ENCODE measurements at regions not wholly inside any gene's neighbourhood (a gene's known extent, or its start where the extent isn't known, plus 50 kb on each side); places are given as distances from the start of the nearest gene placed in this dataset.

DNA sequence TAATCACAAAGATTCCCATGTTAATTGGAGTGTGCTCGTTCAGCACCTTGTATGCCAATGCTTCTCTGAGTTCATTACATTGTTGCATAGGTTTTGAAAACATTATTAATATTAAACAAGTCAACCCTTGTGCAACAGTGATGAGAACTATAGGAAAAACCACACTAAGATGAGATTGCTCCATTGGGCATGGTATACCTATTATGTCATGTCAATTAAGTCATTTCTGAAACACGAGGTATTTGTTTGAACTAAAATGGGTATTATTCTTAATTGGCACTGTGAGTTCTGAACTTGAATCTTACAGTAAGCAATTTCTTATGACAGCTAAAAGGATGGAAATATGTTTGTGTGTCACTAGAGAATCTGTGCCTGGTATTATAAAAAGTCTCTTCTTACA, 447.7 kb downstream of the EFNA5 start:
- DNase-seq (ENCODE audit: low read depth in 2 of 3, low spot score in 2 of 3), result no peak

DNA sequence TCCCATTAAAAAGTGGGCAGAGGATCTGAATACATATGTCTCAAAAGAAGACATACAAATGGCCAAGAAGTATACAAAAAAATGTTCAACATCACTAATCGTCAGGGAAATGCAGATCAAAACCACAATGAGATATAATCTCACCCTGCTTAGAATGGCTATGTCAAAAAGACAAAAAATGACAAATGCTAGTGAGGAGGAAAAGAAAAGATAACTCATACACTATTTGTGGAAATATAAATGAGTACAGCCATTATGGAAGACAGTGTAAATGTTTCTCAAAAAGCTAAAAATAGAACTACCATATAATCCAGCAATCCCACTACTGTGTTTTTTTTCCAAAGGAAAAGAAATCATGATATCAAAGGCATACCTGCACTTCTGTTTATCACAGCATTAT, 450.7 kb downstream of the EFNA5 start:
- no peak for DNase-seq (ENCODE audit: low read depth in 2 of 3, low spot score in 2 of 3)

DNA sequence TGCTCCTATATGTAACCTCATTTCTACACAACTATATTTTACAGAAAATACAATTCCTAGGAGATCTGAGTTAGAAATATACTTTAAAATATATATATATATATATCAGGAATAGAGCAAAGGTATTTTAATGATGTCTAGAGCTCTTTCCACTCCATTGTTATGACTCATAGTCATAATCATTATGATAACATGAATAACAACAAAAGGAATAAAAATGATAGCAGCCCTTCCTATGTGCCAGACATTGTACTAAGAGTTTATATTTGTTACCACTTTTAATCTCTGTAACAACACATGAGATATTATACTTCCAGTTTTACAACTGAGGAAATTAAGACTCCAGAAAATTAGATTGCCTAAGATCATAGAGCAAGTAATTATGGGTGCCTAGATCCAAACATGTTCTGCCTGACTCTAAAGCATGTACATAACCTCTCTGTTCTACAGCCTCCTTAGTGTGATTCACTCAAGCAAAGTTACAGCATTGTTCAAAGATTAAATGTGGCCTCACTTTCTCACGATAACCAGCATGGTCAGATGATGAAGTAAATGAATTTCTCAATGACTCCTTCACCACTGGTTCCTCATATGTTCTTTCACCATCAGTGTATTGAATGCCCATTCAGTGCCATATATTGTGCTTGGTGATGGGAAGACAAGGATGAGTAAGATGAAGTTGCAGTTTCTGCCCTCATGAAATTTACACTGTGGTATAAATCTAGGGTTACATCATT, 452.1 kb downstream of the EFNA5 start:
- DNase-seq (ENCODE audit: low read depth in 2 of 3, low spot score in 2 of 3), result no peak

DNA sequence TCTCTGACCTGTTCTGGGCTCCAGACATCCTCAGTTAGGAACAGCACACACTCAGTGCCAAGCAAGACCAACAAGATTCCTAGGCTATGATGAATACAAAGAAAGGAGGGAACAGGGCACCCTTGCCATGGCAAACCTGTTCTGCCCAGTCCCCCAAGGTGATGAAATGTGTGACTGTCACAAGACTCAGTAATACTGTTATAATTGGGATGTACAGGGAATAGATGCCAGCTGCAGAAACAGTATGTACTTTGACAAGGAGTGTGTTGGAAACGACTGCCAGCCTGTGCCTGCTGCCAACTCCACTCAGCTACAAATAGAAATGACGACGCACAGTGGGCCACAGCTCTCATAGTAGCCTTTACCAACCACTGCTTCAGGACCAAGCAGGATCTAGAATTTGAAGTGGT, 453.0 kb downstream of the EFNA5 start:
- DNase-seq (ENCODE audit: low read depth in 2 of 3, low spot score in 2 of 3), result no peak

DNA sequence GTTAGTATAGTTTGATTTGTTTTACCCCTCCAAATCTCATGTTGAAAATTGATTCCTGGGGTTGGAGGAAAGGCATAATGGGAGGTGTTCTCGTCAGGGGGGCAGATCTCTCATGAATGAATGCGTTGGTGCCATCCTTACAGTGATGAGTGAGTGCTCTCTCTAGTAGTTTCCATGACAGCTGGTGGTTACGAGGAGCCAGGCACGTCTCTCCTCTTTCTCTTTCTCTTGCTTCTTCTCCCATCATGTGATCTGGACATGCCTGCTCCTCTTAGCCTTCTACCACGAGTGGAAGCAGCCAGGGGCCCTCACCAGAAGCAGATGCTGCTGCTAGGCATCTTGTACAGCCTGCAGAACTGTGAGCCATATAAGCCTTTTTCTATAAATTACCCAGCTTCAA, 454.1 kb downstream of the EFNA5 start:
- DNase-seq (ENCODE audit: low read depth in 2 of 3, low spot score in 2 of 3), result no peak

DNA sequence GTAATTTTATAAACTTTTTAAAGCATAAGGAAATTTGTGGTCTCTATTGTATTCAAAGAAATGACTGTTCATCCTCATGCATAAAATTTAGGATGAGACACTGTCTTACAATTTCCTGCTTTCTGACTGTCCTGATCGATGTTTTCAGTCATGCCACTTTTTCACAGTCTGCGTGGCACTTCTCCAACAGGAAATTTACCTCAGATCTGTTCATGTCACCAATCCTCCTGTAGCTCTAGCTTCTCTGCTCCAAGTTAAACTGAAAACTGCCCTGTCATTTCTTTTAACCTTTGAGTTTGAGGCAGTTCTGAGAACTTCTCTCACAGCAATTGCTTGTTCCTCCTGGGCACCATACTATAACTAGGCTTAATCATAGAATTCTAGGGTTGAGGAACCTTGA, 455.1 kb downstream of the EFNA5 start:
- no peak for DNase-seq (ENCODE audit: low read depth in 2 of 3, low spot score in 2 of 3)

DNA sequence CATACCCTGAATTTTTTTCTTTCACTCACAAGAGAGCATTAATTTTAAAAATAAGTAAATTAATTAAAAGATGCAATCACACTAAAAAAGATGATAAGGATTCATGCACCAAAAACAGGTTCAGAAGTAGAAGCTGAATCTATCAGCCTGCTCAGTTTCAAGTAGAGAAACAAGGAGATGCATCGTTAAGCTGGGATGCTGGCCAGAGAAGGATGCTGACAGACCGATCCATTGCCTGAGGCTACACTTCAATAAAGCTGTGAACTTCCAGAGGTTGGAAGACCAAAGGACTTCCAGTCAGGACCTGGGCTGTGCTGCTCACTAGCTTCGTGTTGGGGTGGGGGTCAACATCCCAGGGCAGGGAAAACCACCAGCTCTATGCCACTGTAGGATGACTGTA, 457.7 kb downstream of the EFNA5 start:
- DNase-seq (ENCODE audit: low read depth in 2 of 3, low spot score in 2 of 3), result no peak

DNA sequence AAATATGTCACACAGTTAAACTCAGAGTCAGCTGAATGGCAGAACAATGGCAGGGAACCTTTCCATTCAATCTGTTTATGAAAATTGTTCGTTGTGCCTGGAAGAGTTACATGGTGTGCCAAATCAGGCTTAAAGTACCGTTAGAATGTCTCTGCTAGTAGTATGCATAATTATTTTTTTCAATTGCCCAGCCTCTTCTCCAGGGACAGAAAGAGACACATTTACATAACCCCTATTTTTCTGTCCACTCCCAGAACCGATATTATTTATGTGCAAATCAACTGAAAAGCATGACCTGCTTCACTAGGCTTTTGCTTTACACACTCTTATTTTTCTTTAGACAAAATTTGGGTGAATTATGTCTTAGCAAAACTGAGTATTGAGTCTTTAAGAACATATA, 459.1 kb downstream of the EFNA5 start:
- DNase-seq (ENCODE audit: low read depth in 2 of 3, low spot score in 2 of 3), result no peak

DNA sequence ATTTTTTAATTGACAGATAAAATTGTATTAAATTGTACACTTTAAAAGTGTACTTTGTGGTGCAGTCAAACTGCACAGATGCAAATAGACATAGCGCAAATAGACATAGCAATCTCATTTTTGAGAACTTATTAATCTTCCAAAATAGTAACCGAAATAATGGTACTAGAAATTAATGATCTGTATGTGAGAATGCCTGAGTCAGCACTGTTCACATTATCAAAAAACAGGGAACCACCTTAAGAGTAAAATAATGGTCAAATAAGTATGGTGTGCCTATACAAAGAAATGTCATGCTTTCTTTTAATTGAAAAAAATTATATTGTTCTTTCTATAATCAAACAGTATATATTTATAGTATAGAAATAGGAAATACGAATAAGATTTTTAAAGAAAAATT, 461.9 kb downstream of the EFNA5 start:
- no peak for DNase-seq (ENCODE audit: low read depth in 2 of 3, low spot score in 2 of 3)

DNA sequence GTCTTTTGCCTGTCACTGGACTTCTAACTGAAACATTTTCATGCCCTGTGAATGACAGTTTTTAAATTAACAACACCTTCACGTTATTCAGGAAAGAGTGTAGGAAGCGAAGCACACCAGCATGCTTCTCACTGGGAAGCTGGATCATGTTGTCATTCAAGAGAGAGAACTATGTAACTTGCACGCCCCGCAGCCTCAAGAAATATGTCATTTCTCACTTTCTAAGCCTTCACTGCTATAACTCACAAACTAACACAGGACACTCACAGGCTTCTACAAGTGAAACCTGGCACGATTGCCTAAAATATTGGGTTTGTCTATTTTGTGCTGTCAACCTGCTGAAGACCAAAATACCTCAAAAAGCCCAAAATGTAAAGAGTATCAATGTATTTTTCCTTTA, 466.3 kb downstream of the EFNA5 start:
- DNase-seq (ENCODE audit: low read depth in 2 of 3, low spot score in 2 of 3), result no peak

DNA sequence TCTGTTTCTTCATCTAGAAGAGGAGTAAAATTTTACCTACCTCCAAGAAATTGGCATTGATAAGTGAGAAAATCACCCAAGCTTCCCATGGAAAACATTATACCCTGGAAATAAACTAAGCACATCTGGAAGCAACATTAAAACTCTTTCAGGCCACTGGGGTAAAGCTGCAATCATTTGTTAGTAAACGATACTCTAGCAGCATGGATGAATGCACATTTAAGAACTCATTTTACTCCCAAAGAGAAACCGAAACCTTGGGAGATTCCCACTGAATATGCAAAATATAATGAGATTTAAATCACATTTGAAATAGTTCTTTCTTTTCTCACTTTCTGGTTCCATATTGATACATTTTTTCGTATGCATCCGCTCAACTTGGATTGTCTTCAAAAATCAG, 467.5 kb downstream of the EFNA5 start:
- DNase-seq (ENCODE audit: low read depth in 2 of 3, low spot score in 2 of 3), result no peak

DNA sequence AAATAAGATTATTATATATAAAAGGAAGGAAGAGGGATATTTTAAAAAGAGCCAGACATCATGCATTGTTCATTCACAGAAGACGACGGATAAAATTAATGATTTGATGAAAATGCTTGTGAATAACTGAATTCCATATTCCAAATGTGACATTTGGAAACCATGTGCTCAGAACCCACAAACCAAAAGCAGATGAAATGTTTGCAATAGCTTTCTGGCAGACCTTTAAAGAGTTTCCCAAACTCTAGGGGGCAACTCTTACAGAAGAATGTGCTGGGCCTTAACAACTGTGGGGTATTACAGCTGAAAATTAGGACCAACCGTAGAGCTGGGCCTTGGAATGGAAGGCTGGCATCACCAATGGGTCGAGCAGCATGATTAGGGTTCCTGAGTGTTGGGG, 471.0 kb downstream of the EFNA5 start:
- no peak for DNase-seq (ENCODE audit: low read depth in 2 of 3, low spot score in 2 of 3)

DNA sequence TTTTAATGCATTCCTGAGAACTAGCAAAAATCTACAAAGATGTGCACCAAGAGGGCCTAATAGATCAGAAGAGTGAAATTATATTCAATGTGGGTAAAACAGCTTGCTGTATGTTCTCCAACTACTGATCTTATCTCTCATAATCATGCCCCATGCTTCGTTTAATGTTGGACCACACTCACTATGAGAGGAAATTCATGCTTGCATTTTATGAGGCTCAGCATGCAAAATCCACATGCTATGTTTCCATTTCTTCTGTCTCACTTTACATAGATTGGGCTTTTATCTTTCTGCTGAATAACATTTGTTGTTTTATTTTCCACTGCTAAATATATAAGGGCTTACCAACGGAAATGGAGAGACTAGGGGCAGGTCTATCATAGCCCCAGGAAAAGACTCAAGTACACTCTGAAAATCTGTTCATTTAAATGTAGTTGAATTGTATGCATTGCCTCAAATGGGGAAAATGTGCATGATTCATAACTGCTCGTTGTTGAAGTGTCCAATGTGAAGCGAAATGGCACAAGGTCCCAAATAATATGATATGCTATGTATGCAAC, 474.2 kb downstream of the EFNA5 start:
- DNase-seq (ENCODE audit: low read depth in 2 of 3, low spot score in 2 of 3), result no peak

DNA sequence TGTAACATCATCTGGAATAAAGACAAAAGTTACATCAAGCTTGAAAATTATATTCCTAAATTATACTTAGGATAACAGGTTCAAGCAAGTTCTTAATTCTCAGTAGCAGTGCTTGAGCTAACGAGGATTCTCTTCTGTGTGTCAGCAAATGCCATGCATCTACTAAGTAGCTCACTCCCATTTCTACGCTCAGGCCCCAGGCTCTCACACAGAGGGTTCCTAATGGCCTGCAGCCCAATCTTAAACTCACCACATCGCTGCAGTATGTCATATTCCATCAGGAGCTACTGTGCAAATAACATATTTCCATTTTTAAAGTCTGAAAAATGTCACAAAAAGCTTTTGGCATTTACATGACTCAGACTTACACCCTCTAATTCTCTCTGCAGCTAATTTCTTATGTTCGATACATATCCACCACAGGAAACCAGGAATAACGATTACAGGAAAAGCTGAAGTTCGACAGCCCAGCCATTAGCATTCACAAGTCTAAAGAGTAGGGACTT, 474.8 kb downstream of the EFNA5 start:
- DNase-seq (ENCODE audit: low read depth in 2 of 3, low spot score in 2 of 3), result no peak

DNA sequence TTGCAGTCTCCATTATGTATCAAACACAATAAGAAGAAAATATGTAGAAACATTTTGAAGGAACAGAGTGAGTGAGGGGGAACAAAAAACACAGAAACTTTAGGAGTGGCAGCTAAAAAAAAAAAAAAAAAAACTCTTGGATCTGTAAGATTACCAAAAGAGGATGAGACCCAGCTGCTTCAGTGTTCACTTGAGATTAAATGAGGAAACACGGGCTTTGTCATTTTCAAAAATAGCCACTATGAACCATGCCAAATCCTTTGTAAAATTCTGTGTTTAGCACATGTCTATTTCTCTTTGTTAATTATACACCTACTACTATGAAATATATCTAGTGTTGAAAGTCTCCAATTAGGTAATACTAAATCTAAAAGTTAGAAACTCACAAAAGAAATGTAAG, 485.9 kb downstream of the EFNA5 start:
- DNase-seq (ENCODE audit: low read depth in 2 of 3, low spot score in 2 of 3), result no peak

DNA sequence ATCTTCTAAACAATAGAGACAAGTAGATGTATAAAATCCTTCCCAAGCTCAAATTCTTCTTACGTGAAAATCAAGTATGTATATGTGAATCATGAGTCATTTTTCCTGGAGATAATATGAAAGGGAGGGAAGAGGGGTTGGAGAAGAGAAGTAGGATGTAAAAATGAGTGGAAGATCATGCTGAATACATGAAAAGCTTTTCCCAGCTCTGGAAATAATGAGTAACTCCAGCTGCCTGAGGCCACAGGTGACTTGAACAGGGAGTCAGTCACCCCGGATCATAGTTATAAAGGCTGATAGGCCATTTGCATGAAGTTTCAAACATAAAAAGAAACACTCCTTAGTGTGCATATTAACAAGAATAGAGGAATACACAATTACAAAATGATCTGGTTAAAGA, 486.7 kb downstream of the EFNA5 start:
- no peak for DNase-seq (ENCODE audit: low read depth in 2 of 3, low spot score in 2 of 3)

DNA sequence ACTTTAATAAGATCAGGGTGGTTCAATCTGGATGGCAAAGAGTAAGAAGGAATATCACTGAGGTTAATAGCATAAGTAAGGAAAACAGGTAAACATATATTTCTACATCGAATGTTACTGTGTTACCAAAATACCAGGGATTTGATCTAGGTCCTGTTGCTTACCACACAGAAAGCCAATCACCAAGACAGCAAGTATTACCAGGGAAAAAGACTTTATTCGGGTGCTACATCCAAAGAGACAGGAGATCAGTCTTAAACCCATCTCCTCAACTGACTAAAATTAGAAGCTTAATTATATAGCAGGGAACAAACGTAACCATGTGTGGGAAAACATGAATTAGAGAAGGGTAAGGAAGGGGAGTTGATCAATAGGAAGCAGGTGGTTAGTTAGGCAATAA, 500.1 kb downstream of the EFNA5 start:
- DNase-seq (ENCODE audit: low read depth in 2 of 3, low spot score in 2 of 3), result no peak

DNA sequence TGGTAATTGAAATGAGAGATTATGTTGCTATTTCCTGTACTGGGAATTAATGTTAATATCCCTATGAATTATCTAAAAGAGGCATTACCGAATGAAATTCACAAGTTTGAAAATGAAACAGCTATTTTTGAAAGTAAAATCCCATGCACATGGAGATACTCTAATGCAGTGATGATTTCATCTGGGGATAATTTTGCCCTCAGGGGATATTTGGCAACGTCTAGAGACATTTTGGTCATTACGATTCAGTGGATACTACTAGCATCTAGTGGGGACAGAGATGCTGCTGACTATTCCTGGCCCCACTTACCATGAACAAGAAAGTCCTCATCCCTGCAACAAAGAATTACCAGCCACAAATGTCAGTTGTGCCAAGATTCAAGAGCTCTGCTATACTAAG, 500.9 kb downstream of the EFNA5 start:
- DNase-seq (ENCODE audit: low read depth in 2 of 3, low spot score in 2 of 3), result no peak

DNA sequence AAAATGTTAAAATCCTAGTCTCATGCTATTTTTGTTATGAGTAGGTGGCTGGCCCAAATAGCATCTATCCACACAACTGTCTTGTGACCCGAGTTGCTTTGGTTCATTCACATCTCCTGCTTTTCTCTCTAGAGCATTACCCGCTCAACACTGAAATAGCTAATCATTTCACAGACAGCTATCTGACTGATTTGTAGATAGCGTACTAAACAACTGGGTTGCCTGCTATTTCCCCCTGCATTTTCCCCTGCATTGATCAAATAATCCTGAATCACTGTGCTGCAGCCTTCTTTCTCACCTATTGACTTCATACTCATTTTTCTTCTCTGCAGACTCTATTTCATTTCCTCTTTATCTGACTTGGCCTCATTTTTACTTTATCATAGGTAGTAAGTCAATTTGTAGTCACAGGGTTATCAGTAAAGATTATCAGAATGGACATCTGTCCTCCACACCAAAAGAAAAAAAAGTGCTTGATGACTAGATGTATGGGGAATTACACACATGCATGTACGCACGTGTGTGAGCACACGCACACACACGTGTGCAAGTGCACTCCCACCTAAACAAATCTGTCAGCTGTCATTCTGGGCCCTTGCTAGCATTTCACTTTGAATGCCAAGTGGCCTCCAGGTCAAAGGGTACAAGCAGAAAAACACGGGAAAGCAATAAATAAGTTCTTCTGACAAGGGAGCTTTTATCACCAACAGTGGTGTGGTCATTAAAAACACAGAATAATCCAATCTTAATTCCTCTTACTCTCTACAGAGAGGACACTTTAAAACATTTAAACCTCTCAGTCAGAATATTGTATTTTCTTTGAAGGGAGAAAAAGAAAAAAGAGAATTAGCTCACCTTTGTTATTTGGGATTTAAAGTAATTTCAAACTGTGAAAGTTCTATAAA, 501.6 kb downstream of the EFNA5 start:
- no peak for DNase-seq (ENCODE audit: low read depth in 2 of 3, low spot score in 2 of 3)

DNA sequence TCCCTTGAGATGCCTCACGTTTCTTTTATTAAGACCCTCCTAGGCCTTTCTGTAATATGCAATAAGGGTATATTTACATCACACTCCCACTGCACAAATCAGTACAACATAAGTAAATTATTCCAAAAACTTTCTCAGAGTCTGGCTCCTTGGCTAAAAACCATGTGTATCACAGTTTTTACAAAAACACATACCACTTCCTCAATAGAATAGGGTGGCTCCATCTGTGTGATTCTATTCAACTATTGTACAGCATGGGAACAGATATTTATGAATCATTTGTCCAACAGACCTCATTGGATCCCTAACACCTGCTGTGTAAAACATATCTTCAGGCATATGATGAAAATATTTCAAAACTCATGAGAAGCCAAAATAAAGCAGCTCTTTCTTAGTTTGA, 502.7 kb downstream of the EFNA5 start:
- no peak for DNase-seq (ENCODE audit: low read depth in 2 of 3, low spot score in 2 of 3)

DNA sequence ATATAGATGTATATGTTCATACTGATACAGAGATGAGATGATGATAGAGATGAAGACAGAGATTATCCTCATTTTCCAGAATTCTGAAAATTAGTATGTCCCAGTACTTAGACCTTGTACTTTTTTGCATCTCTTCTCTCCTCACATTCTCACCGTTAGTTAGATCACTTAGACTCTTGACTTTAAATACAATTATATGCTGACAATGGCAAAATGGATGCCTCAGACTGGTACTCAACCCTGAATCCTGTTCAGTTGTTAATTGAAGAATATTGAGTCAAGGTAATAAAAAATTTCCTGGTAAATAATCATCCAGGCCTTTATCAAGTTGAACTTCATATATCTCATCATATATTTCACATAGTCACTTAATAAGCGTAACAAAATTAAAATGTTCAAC, 505.4 kb downstream of the EFNA5 start:
- no peak for DNase-seq (ENCODE audit: low read depth in 2 of 3, low spot score in 2 of 3)

DNA sequence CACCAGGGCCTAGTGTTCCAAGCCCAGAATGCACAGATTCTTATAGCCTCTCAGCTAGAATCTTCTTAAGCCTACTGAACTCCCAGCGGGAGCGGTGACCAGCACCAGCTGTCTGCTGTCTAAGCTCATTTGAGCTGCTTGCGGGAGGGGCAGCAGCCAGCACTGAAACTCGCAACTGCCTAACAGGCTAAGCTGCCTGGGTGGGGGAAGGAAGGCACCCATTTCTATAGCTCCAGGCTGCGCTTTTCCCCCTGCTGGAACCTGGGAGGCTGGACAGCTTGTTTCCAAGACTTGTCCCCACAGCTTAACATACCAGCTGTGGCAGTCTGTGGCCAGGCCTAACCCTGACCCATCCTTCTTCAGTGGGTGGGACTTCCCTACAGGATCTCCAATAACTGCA, 512.9 kb downstream of the EFNA5 start:
- DNase-seq (ENCODE audit: low read depth in 2 of 3, low spot score in 2 of 3), result no peak

Measured in hematopoietic multipotent progenitor cell (in vitro differentiated cells).